Activated T-helper 2 cell treated with anti-CD3 and anti-CD28 coated beads, Interferon-gamma antibody, Interleukin-2, Interleukin-4, amounts not matched to agents 10 μg/mL and 5 μg/mL and 100 μg/mL, durations not matched to agents 14 hours and 24 hours and 36 hours (primary cell): ENCODE measurements at regions not wholly inside any gene's neighbourhood (a gene's known extent, or its start where the extent isn't known, plus 50 kb on each side); places are given as distances from the start of the nearest gene placed in this dataset.
"Not testable (repeated sequence)": the region's sequence is repeated elsewhere in the genome, so short reads cannot be mapped to it uniquely, and the experiment has no call there.

Experiments used
- DNase-seq: peaks from one replicate; pipeline ENCODE4 v3.0.0; 2021; ENCODE audit warnings: low spot score
- H3K27ac Mint-ChIP-seq: one replicate; pipeline ENCODE4 v1.8.0; 2021; ENCODE audit warnings: mixed read lengths
- H3K27me3 Mint-ChIP-seq: one replicate; pipeline ENCODE4 v1.8.0; 2021; ENCODE audit warnings: low read depth, mixed read lengths
- H3K36me3 Mint-ChIP-seq: one replicate; pipeline ENCODE4 v1.8.0; 2021; ENCODE audit warnings: low read depth, mixed read lengths
- H3K4me1 Mint-ChIP-seq: one replicate; pipeline ENCODE4 v1.8.0; 2021; ENCODE audit warnings: low read depth, mixed read lengths
- H3K4me3 Mint-ChIP-seq: one replicate; pipeline ENCODE4 v1.8.0; 2021; ENCODE audit warnings: low read depth, mild to moderate bottlenecking, moderate library complexity, mixed read lengths
- H3K9me3 Mint-ChIP-seq: one replicate; pipeline ENCODE4 v1.8.0; 2021; ENCODE audit warnings: mixed read lengths
- intact Hi-C: fragments of 100-400 bp; cut with micrococcal nuclease; formaldehyde crosslinking; loops from one replicate; pipeline ENCODE4 v1.15.1; 2023

DNA sequence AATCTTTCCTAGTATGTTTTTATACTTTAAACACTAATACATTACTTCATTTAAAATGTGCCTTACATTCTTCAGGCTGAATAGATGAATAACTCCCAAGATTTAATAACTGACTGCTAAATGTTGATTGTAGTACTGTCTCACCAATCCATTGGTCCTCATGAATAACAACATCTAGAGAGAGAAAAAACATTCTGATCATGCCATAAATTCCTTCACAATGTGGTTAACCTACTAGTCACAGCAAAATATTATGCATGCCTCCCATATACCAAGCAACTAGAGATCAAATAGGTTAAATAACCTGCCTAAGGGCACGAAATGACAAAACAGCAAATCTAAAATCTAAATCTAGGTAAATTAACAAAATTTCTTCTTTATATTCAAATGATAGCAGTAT is 66.2 kb downstream of the SYT15 start:
- H3K27me3 Mint-ChIP-seq: peaks cover 10% of the 10 kb centered on the region
- H3K27ac Mint-ChIP-seq, H3K4me3 Mint-ChIP-seq, intact Hi-C loops, H3K36me3 Mint-ChIP-seq, H3K4me1 Mint-ChIP-seq, H3K9me3 Mint-ChIP-seq, DNase-seq: not testable (repeated sequence)

- intact Hi-C loops, DNase-seq, H3K4me1 Mint-ChIP-seq, H3K27ac Mint-ChIP-seq, H3K4me3 Mint-ChIP-seq, H3K9me3 Mint-ChIP-seq, H3K36me3 Mint-ChIP-seq: not testable (repeated sequence)
- H3K27me3 Mint-ChIP-seq: peaks cover 10% of the 10 kb centered on the region
Observed at GRCh38 chr10:46646132-46646531, 67.2 kb downstream of the SYT15 start.

- H3K4me3 Mint-ChIP-seq, H3K9me3 Mint-ChIP-seq, H3K27me3 Mint-ChIP-seq, H3K36me3 Mint-ChIP-seq, H3K27ac Mint-ChIP-seq, intact Hi-C loops, DNase-seq, H3K4me1 Mint-ChIP-seq: not testable (repeated sequence)
Observed at GRCh38 chr10:46650967-46651366, 72.0 kb downstream of the SYT15 start.

DNA sequence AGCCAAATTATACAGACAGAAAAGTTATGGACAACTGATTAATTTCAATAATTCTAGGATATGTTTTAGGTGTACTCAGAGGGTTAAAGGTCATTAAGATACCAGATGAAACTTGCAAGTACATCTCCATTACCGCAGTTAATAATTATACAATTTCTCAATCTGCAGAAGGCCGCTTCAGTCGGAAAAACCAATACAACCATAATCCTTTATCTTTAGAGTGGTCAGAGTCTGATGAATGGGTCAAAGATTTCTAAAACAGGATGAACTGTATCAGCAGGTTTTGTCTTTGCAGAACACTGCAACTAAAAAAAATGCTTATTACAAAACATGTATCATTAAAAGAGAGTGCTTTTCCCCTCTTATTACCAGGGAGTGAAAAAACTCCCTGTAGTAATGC is 78.5 kb downstream of the SYT15 start:
- H3K27me3 Mint-ChIP-seq, H3K4me1 Mint-ChIP-seq, H3K27ac Mint-ChIP-seq, DNase-seq, H3K36me3 Mint-ChIP-seq, intact Hi-C loops, H3K4me3 Mint-ChIP-seq, H3K9me3 Mint-ChIP-seq: not testable (repeated sequence)

GRCh38 chr10:46660027-46660834 is 81.3 kb downstream of the SYT15 start:
- H3K27me3 Mint-ChIP-seq, DNase-seq, intact Hi-C loops, H3K4me3 Mint-ChIP-seq, H3K36me3 Mint-ChIP-seq, H3K27ac Mint-ChIP-seq, H3K9me3 Mint-ChIP-seq, H3K4me1 Mint-ChIP-seq: not testable (repeated sequence)

DNA sequence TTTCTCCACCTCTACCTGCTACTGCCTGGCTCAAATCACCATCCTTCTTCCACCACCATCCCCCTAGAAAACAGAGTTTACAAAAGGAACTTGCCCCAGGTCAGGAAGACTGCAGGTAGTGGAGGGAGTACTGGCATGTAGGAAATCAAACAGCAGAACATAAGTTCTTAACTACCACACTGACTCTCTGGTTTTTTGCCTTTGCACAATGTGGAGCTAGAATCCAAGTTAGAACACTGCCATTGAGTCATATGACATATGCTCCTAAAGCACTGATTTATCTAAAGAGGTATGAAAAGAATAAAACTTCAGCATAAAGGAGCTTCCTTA is 81.9 kb downstream of the SYT15 start:
- not testable (repeated sequence) for H3K9me3 Mint-ChIP-seq, H3K4me3 Mint-ChIP-seq

GRCh38 chr10:46665536-46665935 is 86.6 kb downstream of the SYT15 start:
- H3K9me3 Mint-ChIP-seq, H3K4me3 Mint-ChIP-seq, H3K36me3 Mint-ChIP-seq, intact Hi-C loops, DNase-seq, H3K4me1 Mint-ChIP-seq, H3K27ac Mint-ChIP-seq, H3K27me3 Mint-ChIP-seq: not testable (repeated sequence)

More for the DNA sequence above, 81.9 kb downstream of the SYT15 start:
- H3K27ac Mint-ChIP-seq, H3K4me1 Mint-ChIP-seq, DNase-seq, intact Hi-C loops, H3K36me3 Mint-ChIP-seq, H3K27me3 Mint-ChIP-seq: not testable (repeated sequence)

DNA sequence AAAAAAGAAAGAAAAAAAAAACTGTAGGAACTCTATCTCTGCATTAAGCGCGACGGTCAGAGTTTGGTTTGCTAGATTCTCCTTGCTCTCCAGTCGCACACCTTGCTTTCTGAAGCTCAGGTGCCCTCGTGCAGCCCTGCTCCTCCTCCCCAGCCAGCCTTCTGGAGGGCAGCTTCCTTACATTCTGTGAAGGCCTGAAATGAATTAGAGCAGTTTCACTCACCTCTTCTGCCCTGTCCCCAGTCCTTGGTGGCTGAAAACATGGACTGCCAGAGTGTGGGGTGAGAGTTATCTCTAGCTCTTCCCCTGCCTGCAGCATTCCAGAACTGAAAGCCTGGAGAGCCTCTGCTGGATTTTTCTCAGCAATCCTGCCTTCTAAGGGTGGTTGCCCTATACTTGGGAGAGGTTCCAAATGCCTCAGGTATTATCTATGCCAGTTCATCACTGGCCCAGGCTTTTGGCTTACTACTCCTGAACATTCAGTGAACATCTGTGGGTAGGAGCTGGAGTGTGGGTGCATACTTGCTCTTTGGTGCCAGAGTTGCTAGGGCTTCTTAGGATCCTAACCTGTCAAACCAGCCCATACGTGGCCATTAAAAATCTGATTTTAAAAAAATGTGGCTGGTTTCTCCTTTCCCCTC is 89.5 kb downstream of the SYT15 start:
- DNase-seq, H3K27me3 Mint-ChIP-seq, H3K4me3 Mint-ChIP-seq, H3K4me1 Mint-ChIP-seq, H3K9me3 Mint-ChIP-seq, intact Hi-C loops, H3K36me3 Mint-ChIP-seq, H3K27ac Mint-ChIP-seq: not testable (repeated sequence)

DNA sequence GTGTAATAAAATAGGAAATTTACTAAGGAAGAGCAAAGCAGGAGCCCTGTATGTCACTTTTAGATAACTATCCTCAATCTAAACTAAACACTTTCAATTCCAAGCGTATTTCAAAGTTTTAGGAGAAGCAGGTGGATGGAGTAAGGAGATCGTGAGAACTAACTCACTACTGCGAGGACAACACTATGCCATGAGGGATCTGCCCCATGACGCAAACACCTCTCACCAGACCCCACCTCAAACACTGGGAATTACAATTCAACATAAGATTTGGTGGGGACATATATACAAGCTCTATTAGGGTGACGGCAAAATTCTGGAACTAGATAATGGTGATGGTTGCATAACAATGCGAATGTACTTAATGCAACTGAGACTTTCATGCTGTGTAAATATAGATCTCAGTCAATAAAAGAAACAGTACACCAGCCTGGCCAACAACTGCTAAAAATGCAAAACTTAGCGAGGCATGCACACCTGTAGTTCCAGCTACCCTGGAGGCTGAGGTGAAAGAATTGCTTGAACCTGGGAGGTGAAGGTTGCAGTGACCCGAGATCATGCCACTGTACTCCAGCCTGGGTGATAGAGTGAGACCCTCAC is 99.0 kb downstream of the SYT15 start:
- H3K4me3 Mint-ChIP-seq, DNase-seq, H3K4me1 Mint-ChIP-seq, H3K27ac Mint-ChIP-seq, H3K36me3 Mint-ChIP-seq, H3K27me3 Mint-ChIP-seq, intact Hi-C loops, H3K9me3 Mint-ChIP-seq: not testable (repeated sequence)

GRCh38 chr10:46691397-46691796 is 112.5 kb downstream of the SYT15 start:
- intact Hi-C loops, H3K4me3 Mint-ChIP-seq, H3K4me1 Mint-ChIP-seq, H3K27ac Mint-ChIP-seq, H3K27me3 Mint-ChIP-seq, H3K9me3 Mint-ChIP-seq, H3K36me3 Mint-ChIP-seq, DNase-seq: not testable (repeated sequence)

DNA sequence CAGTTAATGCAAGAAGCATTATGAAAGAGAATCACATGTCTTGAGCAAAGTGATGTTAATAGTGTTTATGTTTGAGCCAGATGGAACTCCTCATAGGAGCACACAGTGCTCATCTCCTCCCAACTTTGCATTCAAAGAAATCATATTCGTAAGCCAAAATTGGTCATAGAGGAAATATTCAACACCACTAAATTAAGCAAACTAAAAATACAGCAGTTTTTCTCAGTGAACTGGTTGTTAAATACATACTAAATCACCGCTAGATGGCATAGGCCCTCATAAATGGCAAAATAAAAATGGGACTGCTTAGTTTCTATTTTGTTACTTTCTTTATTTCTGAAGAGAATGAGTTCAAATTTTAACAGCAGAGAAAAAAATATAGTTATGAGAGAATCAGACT is 114.3 kb downstream of the SYT15 start:
- H3K4me3 Mint-ChIP-seq, H3K4me1 Mint-ChIP-seq, H3K27ac Mint-ChIP-seq, DNase-seq, intact Hi-C loops, H3K9me3 Mint-ChIP-seq, H3K36me3 Mint-ChIP-seq, H3K27me3 Mint-ChIP-seq: not testable (repeated sequence)

- H3K27ac Mint-ChIP-seq, DNase-seq, intact Hi-C loops, H3K27me3 Mint-ChIP-seq, H3K4me3 Mint-ChIP-seq, H3K36me3 Mint-ChIP-seq, H3K4me1 Mint-ChIP-seq, H3K9me3 Mint-ChIP-seq: not testable (repeated sequence)
Observed at GRCh38 chr10:46717264-46717663, 138.3 kb downstream of the SYT15 start.

DNA sequence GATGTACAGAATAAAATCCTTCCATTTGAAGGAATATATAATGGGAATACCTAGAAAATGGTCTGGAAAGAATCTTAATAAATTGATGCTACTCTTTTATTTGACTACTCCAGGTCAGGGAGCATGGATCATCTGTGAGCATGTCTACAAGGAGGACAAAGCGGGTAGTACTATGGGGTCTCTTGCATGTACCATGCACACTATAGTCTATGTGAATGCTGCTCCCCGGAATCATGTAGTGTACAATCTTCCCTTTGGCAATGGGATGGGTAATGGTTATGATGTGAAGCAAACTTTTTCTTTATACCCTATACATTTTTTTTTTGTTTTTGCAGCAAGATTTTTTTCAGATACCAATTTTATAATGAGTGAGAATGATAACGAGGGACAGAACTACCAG is 139.1 kb downstream of the SYT15 start:
- H3K4me3 Mint-ChIP-seq, DNase-seq, H3K4me1 Mint-ChIP-seq, H3K9me3 Mint-ChIP-seq, H3K36me3 Mint-ChIP-seq, intact Hi-C loops, H3K27me3 Mint-ChIP-seq, H3K27ac Mint-ChIP-seq: not testable (repeated sequence)
